ENCODE measurements at regions not wholly inside any gene's neighbourhood (a gene's known extent, or its start where the extent isn't known, plus 50 kb on each side); places are given as distances from the start of the nearest gene placed in this dataset.

GRCh38 chr13:80217614-80218456 is 123.1 kb downstream of the SPRY2 start:
- H3K27me3 ChIP-seq, result no peaks in the 10 kb centered on the region
- no peak overlapping the region for H3K4me3 ChIP-seq
- TF ChIP-seq POLR2A (IDR thresholded peaks at IDR 0.05; ENCODE audit: low read depth), result no peak
- H3K4me1 ChIP-seq, result no peaks in the 10 kb centered on the region
- no peaks in the 10 kb centered on the region for H3K9me3 ChIP-seq
- H3K36me3 ChIP-seq, result no peaks in the 10 kb centered on the region
- 85% methylated on average over 7 of the region's 7 CpGs for WGBS
- DNase-seq (ENCODE audit: extremely low spot score), result no peak
- H3K27ac ChIP-seq (replicated peaks in 1 of 4), result no peak overlapping the region
- intact Hi-C loops (cut with DNase I), result no loop called here

GRCh38 chr13:80215368-80215767 is 125.6 kb downstream of the SPRY2 start:
- TF ChIP-seq POLR2AphosphoS5 (IDR thresholded peaks at IDR 0.05) (no peak), CTCF (IDR thresholded peaks at IDR 0.05) (no peak), EP300 (IDR thresholded peaks at IDR 0.05) (no peak), POLR2A (IDR thresholded peaks at IDR 0.05; ENCODE audit: low read depth) (no peak)
- Histone ChIP-seq H3K36me3 (no peaks in the 10 kb centered on the region), H3K4me1 (no peaks in the 10 kb centered on the region), H3K27me3 (no peaks in the 10 kb centered on the region), H3K4me3 (no peak overlapping the region), H3K27ac (replicated peaks in 1 of 4) (no peak overlapping the region), H3K9me3 (no peaks in the 10 kb centered on the region)
- intact Hi-C loops (cut with DNase I), result no loop called here
- no peak for DNase-seq (ENCODE audit: extremely low spot score)
- WGBS, result 56% methylated on average over 3 of the region's 3 CpGs

- Histone ChIP-seq H3K9me3 (no peaks in the 10 kb centered on the region), H3K4me1 (no peaks in the 10 kb centered on the region), H3K27me3 (no peaks in the 10 kb centered on the region), H3K4me3 (no peak overlapping the region), H3K36me3 (no peaks in the 10 kb centered on the region), H3K27ac (replicated peaks in 1 of 4) (no peak overlapping the region)
- 90% methylated on average over 2 of the region's 2 CpGs for WGBS
- intact Hi-C loops (cut with DNase I), result no loop called here
- no peak for DNase-seq (ENCODE audit: extremely low spot score)
- TF ChIP-seq POLR2AphosphoS5 (IDR thresholded peaks at IDR 0.05), result no peak
- TF ChIP-seq EP300 (IDR thresholded peaks at IDR 0.05), result no peak
- no peak for TF ChIP-seq POLR2A (IDR thresholded peaks at IDR 0.05; ENCODE audit: low read depth)
- TF ChIP-seq CTCF (IDR thresholded peaks at IDR 0.05), result no peak
Measured at GRCh38 chr13:80214521-80214991, 126.4 kb downstream of the SPRY2 start.

- intact Hi-C loops (cut with DNase I), result no loop called here
- TF ChIP-seq CTCF (IDR thresholded peaks at IDR 0.05), result no peak
- TF ChIP-seq POLR2A (IDR thresholded peaks at IDR 0.05; ENCODE audit: low read depth), result no peak
- no peak for TF ChIP-seq POLR2AphosphoS5 (IDR thresholded peaks at IDR 0.05)
- no peak for TF ChIP-seq EP300 (IDR thresholded peaks at IDR 0.05)
- H3K4me1 ChIP-seq, result no peaks in the 10 kb centered on the region
- no peak overlapping the region for H3K4me3 ChIP-seq
- 89% methylated on average over 2 of the region's 2 CpGs for WGBS
- H3K27me3 ChIP-seq, result no peaks in the 10 kb centered on the region
- no peaks in the 10 kb centered on the region for H3K9me3 ChIP-seq
- no peak for DNase-seq (ENCODE audit: extremely low spot score)
- H3K27ac ChIP-seq (replicated peaks in 1 of 4), result no peak overlapping the region
- H3K36me3 ChIP-seq, result no peaks in the 10 kb centered on the region
Measured at GRCh38 chr13:80214050-80214449, 126.9 kb downstream of the SPRY2 start.

- DNase-seq (ENCODE audit: extremely low spot score), result no peak
- Histone ChIP-seq H3K36me3 (no peaks in the 10 kb centered on the region), H3K9me3 (no peaks in the 10 kb centered on the region), H3K27me3 (no peaks in the 10 kb centered on the region), H3K27ac (replicated peaks in 1 of 4) (no peak overlapping the region), H3K4me3 (no peak overlapping the region), H3K4me1 (no peaks in the 10 kb centered on the region)
- WGBS, result 100% methylated on average over 2 of the region's 2 CpGs
- intact Hi-C loops (cut with DNase I), result no loop called here
- TF ChIP-seq POLR2AphosphoS5 (IDR thresholded peaks at IDR 0.05), result no peak
- TF ChIP-seq POLR2A (IDR thresholded peaks at IDR 0.05; ENCODE audit: low read depth), result no peak
- no peak for TF ChIP-seq CTCF (IDR thresholded peaks at IDR 0.05)
- TF ChIP-seq EP300 (IDR thresholded peaks at IDR 0.05), result no peak
Measured at GRCh38 chr13:80213201-80213600, 127.7 kb downstream of the SPRY2 start.

Measured in esophagus muscularis mucosa (tissue), 4 donors.